ENCODE measurements at regions not wholly inside any gene's neighbourhood (a gene's known extent, or its start where the extent isn't known, plus 50 kb on each side); places are given as distances from the start of the nearest gene placed in this dataset.

DNA sequence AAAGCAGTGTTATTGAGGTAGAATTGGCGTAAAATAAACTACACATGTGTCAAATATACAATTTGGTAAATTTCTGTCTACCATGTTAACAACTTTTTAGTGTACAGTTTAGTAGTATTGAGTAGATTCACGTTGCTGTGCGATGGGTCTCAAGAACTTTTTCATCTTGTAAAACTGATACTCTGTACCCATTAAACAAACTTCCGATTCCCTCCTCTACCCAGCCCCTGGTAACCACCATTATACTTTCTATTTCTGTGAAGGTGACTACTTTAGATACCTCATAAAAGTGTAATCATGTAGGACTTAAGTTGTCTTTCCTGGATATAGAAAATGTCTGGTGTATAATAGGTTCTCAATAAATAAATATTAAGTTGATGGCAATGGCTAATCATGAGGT, 408.5 kb upstream of the POT1 start:
- TF ChIP-seq POLR2A (IDR thresholded peaks at IDR 0.05; ENCODE audit: low read length) (no peak), ZSCAN20 (CRISPR knock-in tag; IDR thresholded peaks at IDR 0.05) (no peak), HDAC2 (IDR thresholded peaks at IDR 0.05) (no peak), KDM1A (IDR thresholded peaks at IDR 0.05; ENCODE audit: low read depth) (no peak), RAD21 (conservative IDR thresholded peaks at IDR 0.05 in 1 of 2, IDR thresholded peaks at IDR 0.05 in 1 of 2) (no peak), CEBPB (IDR thresholded peaks at IDR 0.05) (no peak), EP300 (IDR thresholded peaks at IDR 0.05) (no peak)
- TF ChIP-seq, protein P1, sequence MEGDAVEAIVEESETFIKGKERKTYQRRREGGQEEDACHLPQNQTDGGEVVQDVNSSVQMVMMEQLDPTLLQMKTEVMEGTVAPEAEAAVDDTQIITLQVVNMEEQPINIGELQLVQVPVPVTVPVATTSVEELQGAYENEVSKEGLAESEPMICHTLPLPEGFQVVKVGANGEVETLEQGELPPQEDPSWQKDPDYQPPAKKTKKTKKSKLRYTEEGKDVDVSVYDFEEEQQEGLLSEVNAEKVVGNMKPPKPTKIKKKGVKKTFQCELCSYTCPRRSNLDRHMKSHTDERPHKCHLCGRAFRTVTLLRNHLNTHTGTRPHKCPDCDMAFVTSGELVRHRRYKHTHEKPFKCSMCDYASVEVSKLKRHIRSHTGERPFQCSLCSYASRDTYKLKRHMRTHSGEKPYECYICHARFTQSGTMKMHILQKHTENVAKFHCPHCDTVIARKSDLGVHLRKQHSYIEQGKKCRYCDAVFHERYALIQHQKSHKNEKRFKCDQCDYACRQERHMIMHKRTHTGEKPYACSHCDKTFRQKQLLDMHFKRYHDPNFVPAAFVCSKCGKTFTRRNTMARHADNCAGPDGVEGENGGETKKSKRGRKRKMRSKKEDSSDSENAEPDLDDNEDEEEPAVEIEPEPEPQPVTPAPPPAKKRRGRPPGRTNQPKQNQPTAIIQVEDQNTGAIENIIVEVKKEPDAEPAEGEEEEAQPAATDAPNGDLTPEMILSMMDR (IDR thresholded peaks at IDR 0.05): no peak
- TF ChIP-seq, protein P2, sequence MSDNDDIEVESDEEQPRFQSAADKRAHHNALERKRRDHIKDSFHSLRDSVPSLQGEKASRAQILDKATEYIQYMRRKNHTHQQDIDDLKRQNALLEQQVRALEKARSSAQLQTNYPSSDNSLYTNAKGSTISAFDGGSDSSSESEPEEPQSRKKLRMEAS (IDR thresholded peaks at IDR 0.05): no peak
- TF ChIP-seq, protein P3, sequence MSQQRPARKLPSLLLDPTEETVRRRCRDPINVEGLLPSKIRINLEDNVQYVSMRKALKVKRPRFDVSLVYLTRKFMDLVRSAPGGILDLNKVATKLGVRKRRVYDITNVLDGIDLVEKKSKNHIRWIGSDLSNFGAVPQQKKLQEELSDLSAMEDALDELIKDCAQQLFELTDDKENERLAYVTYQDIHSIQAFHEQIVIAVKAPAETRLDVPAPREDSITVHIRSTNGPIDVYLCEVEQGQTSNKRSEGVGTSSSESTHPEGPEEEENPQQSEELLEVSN (IDR thresholded peaks at IDR 0.05; ENCODE audit: borderline replicate concordance, low read depth): no peak
